HG02852 (cell line): ENCODE measurements at regions not wholly inside any gene's neighbourhood (a gene's known extent, or its start where the extent isn't known, plus 50 kb on each side); places are given as distances from the start of the nearest gene placed in this dataset.
"Not testable (repeated sequence)": the region's sequence is repeated elsewhere in the genome, so short reads cannot be mapped to it uniquely, and the experiment has no call there.

Source experiments
- ATAC-seq: cut with Tn5 transposase; IDR thresholded peaks from one replicate; pipeline ENCODE4 v1.9.1; 2021; ENCODE audit warnings: mild to moderate bottlenecking, moderate library complexity; ENCODE audit not compliant: unreplicated experiment

GRCh38 chr2:53212576-53212975, 555.0 kb upstream of the CHAC2 start:
- no peak for ATAC-seq

- no peak for ATAC-seq
Observed at GRCh38 chr2:53211201-53211774, 556.3 kb upstream of the CHAC2 start.

GRCh38 chr2:53210538-53210937, 557.1 kb upstream of the CHAC2 start:
- no peak for ATAC-seq

GRCh38 chr2:53209679-53210458, 557.7 kb upstream of the CHAC2 start:
- no peak for ATAC-seq

- no peak for ATAC-seq
Observed at GRCh38 chr2:53208815-53209214, 558.8 kb upstream of the CHAC2 start.

- ATAC-seq, result not testable (repeated sequence)
Observed at GRCh38 chr2:53206226-53206625, 561.4 kb upstream of the CHAC2 start.

GRCh38 chr2:53202063-53202462, 565.5 kb upstream of the CHAC2 start:
- no peak for ATAC-seq

- no peak for ATAC-seq
Observed at GRCh38 chr2:53200072-53200471, 567.5 kb upstream of the CHAC2 start.

- no peak for ATAC-seq
Observed at GRCh38 chr2:53188851-53189510, 578.6 kb upstream of the CHAC2 start.

- no peak for ATAC-seq
Observed at GRCh38 chr2:53183581-53183980, 584.0 kb upstream of the CHAC2 start.

- ATAC-seq, result no peak
Observed at GRCh38 chr2:53182601-53183000, 585.0 kb upstream of the CHAC2 start.

- ATAC-seq, result no peak
Observed at GRCh38 chr2:53181759-53182158, 585.8 kb upstream of the CHAC2 start.

GRCh38 chr2:53177327-53177726, 590.3 kb upstream of the CHAC2 start:
- no peak for ATAC-seq

GRCh38 chr2:53174539-53174938, 593.1 kb upstream of the CHAC2 start:
- no peak for ATAC-seq

- ATAC-seq, result no peak
Observed at GRCh38 chr2:53173698-53174455, 593.7 kb upstream of the CHAC2 start.

GRCh38 chr2:53173091-53173490, 594.5 kb upstream of the CHAC2 start:
- no peak for ATAC-seq

- ATAC-seq, result no peak
Observed at GRCh38 chr2:53170466-53170865, 597.1 kb upstream of the CHAC2 start.

GRCh38 chr2:53167227-53167626, 600.4 kb upstream of the CHAC2 start:
- no peak for ATAC-seq

GRCh38 chr2:53150146-53150545, 617.5 kb upstream of the CHAC2 start:
- ATAC-seq, result no peak

- no peak for ATAC-seq
Observed at GRCh38 chr2:53148221-53148620, 619.4 kb upstream of the CHAC2 start.

GRCh38 chr2:53131416-53131815, 636.2 kb upstream of the CHAC2 start:
- ATAC-seq, result no peak
